GM19025 (cell line): ENCODE measurements at regions not wholly inside any gene's neighbourhood (a gene's known extent, or its start where the extent isn't known, plus 50 kb on each side); places are given as distances from the start of the nearest gene placed in this dataset.
"Not testable (repeated sequence)": the region's sequence is repeated elsewhere in the genome, so short reads cannot be mapped to it uniquely, and the experiment has no call there.

Experiments used
- ATAC-seq: cut with Tn5 transposase; IDR thresholded peaks from one replicate; pipeline ENCODE4 v1.9.1; 2021; ENCODE audit warnings: mild to moderate bottlenecking, low read depth, moderate library complexity; ENCODE audit not compliant: unreplicated experiment

DNA sequence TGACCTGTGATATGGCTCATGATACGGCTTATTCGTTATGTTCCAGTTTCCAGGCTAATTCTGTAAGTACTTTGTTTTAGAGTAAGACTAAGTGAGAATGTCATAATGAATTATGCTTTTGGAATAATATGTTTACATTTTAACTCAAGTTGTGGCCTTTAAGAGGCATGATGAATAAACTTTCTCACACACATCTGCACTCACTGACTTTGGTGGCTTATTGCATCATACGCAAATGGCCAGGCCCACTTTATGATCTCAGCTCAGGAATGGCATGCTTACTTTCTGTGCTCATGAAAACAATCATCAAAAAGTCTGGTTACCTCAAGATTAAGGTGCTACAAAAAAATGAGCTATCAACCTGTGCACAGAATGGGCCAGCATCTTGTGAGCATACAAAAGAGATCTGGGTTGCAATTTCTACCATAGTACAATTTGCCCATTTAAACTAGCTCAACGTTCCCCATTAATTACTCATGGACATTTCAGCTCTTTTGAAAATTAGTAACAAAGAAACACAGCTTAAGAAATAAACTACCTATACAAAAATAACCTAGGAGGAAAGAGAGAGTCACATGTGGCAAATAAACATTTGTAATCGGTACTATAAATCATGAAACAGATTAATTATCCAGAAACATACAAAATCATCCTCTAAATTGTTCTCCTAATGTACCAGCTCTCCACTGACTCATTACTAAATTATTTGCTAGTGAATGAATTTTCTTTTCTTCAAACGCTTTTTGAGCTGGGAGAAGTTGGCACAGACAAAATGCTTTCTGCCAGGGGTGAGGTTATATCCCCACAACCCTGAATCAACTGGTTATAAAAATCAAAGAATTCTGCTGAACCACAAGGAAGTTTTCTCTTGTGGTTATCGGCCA is 439.0 kb upstream of the ADAMTS9 start:
- no peak for ATAC-seq

DNA sequence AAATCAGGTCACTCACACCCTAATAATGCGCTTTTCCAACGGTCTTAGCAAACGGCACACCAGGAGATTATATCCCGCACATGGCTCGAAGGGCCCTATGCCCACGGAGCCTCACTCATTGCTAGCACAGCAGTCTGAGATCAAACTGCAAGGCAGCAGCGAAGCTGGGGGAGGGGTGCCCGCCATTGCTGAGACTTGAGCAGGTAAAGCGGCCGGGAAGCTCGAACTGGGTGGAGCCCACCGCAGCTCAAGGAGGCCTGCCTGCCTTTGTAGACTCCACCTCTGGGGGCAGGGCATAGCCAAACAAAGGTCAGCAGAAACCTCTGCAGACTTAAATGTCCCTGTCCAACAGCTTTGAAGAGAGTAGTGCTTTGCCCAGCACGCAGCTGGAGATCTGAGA is 432.4 kb upstream of the ADAMTS9 start:
- ATAC-seq: not testable (repeated sequence)

DNA sequence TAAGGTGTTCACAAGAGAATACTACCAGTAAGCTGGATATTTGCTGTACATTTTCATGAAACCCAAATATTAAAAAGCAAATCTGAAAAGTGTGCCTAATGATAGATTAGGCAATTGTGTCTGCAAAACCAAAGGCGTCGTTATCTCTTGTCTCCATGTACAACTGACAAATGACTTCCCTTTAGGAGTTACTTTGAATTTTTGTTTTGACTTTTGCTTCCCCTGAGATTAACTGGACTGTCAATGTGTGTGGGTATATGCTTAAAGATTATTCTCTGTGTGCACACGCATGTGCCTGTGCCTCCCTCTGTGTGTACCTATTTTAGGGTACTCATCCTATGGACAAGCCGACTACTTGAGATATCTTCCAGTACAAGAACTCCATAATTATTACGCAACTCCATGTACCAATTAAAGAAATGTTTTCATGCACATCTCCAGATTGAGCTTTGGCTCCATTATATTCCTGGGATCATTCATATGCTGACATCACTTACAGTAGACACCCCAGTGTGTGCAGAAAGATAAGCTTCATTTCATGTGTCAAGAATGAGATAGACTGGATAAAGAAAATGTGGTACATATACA is 431.2 kb upstream of the ADAMTS9 start:
- ATAC-seq: no peak

DNA sequence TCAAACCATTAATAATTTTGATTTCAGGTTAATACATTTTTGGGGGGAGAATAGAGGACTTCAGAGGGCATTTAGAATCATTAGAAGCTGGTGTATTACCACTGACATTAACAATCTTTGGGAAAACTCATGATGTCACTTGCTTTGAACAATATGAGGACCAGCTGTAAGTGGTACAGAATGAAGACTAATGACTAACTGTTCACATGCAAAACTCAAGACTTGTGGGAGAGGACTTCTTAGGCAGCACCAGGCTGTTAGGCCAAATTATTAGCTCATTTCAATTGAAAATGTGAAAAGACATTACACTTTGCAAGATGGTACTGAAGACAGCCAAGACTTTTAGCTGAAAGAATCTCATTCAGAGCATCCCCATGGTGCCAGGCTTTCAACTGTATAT is 426.2 kb upstream of the ADAMTS9 start:
- no peak for ATAC-seq

DNA sequence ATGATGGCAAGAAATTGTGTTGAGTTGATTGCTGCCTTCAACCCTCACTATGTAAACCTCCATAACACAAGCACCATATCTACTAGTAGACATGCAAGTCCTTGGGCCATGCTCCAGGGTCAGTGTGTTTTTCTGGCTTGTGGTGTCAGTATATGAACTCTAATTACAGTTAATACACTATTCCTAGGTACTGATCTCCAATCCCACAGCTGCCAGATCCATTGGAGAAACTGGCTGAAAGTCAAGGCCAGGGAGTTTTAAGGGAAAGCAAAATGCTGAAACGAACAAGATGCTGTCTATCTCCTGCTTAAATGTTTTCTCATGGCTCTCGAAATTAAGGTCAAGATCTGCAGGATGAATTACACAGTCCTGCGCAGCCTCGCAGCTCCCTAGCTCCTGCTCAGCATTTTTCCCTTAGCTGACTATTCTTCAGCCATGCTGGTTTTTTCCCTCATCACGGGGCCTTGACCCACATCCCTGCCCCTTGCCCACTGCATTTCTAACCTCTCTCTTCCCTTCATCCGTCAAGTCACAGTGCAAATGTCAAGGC is 425.0 kb upstream of the ADAMTS9 start:
- ATAC-seq: no peak

DNA sequence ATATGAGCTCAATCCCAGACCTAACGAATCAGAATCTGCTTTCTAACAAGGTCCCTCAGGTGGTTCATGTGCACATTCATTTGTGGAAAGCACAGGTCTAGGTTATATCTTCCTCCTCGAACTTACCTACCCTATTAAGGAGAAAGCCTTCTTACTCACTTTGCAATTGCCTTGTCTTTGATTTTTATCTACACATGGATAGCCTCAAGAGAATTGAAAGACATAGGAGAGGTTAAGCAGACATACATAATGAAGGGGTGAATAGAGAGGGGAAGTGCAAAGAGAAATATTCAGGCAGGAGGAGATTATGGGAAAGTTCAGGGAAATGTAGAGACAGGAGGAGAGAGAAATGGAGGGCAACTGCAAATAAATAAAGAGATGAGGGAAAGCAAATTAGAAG is 422.9 kb upstream of the ADAMTS9 start:
- no peak for ATAC-seq

DNA sequence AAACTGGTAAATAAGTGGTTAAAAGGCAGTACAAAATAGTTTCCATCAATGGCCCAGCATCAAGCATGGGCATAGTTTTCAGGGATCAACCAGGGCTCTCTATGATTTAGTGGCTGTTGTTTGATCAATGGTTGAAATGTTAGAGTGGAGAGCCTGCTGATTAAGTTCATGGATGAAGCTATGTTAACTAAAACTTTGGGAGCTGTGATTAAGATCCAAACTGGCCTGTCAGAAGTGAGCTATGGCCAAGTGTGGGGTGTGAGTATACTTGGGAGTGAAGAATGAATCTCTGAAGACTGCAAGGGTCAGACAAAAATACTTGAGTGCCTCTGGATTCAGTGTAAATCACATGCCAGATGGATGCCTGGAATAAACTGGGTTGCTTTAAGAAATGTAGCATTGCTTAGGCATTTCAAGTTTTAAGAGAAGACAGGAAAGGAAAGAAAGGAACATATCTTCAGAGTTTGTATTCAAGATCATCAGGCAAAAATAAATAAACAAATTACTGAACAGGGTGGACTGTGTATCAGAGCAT is 422.2 kb upstream of the ADAMTS9 start:
- ATAC-seq: no peak

DNA sequence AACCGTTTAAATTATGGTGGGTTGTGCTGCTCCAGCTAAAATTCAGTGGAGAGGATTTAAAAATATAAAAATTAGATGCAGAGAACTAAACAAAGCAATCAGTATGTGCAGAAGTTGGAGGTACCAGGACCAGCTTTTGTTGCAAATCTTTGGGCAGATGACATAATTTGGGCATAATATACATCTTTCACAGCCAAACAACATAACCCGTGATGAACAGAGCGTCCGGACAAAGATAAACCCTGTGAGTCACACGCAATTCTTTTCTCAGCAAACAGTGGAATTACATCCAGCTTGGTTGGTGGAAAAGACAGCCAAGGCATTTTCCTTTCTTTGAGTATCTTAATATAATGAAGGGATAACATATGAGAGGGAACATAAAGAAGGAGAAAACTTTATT is 419.4 kb upstream of the ADAMTS9 start:
- no peak for ATAC-seq

DNA sequence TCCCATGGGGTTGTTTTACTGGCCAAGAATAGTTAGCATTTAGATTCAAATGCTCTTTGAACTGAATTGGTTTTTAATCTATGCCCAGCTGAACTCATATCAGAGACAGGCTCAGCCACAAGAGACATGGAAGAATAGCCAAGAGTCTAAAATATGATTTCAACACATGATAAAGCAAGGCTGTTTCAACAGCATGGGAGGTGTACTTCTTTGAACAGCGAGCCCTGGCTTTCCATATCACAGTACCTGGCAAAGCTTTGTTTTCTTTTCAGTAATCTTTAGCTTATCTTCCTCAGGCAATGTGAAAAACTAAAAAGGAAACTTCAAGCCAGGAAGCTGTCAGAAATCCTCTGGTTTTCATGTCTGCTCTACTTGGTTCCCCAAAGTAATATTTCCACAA is 413.6 kb upstream of the ADAMTS9 start:
- ATAC-seq: no peak

DNA sequence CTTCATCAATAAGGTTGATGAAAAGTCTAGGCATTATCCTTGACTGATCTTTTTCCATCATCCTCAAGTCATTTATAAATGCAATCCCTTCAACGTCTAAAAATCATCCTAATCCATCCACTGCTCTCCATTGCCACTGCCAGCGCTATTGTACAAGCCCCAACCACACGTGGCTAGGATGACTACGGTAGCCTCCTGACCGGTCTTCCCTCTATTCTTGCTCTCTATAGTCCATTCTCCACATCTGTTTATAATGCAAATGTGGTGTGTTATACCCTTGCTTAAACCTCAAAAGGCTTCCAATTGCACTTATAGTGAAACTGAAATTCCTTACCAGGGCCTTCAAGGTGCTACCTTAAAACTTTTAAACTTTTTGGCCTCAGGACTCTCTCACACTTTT is 410.6 kb upstream of the ADAMTS9 start:
- ATAC-seq: no peak

DNA sequence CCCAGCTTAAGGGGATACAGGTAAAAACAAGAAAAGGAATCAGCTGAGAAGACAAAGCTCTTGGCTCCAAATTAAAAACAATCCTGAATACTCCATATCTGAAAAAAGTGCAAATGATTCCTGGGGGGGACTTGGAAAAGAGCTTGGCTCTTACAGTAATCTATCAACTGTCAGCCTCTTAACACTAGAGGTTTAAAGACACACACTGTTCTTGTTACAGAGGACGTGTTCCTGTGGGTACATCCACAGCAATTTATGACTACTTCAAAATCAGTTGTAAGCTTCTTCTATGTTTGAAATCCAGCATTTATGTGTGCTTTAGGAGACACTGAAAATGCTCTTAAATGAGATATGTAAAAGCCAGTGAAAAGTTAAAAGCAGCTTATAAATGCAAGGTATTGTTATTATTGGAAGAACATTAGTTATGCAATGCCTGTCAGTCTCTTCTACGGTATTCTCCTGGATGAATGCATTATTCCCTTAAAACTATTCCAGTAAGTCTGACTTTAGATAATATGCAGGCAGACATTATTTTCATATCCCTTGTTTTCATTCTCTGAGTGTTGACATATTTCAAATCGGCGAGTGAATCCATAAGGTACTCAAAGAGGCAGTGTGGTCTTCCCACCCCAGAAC is 408.4 kb upstream of the ADAMTS9 start:
- ATAC-seq: no peak

DNA sequence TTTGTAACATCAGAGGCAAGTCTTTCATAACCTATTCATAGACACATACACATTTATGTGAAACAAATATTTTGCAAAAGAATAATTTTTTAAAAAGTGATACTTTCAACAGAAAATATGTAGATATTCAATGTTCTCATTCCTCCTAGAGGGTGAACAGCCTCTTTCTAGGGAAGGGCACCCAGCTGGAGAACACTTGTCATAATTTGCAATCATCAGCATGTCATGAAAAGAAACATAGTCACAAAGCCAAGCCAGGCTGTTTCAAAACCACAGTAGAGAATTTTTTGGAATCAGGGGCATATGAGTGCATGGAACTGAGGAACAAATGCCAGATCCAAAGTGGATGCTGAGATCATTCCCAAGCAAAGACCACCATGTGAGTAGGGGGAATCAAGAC is 406.9 kb upstream of the ADAMTS9 start:
- no peak for ATAC-seq

DNA sequence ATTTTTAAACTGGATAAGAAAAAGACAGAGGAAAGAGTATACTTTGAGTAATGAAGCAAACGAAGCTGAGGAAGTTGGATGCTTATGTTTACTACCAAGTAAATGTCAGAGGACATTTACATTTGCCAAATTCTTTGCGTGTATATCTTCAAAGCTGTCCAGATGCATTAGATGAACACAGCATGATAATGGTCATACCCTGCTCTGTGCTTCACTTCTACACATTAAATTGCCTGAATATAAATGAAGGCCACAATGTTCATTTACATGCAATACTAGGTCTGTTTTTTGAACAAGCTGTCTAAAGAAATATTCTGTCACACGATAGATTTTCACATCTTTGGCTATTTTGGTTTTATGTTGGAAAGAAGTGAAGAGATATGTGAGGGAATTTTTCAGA is 405.8 kb upstream of the ADAMTS9 start:
- ATAC-seq: no peak

DNA sequence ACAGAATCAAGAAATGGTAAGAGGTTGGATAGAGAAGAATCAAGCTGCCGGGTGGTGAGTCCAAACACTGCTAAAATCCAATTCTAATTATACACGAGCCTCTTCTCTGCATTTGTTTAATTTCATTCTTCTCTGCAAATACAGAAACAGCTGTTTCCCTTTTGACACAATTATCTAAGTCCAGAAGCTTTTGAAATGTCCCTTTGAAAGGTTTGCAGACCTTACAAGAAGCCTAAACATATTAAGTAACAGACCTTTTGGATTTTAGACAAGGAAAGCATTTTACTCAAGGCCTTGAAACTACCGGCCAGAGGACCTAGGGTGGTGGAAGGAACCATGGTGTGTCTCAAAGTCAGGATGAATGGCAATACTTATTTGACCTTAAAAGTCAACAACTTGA is 403.8 kb upstream of the ADAMTS9 start:
- ATAC-seq: no peak

DNA sequence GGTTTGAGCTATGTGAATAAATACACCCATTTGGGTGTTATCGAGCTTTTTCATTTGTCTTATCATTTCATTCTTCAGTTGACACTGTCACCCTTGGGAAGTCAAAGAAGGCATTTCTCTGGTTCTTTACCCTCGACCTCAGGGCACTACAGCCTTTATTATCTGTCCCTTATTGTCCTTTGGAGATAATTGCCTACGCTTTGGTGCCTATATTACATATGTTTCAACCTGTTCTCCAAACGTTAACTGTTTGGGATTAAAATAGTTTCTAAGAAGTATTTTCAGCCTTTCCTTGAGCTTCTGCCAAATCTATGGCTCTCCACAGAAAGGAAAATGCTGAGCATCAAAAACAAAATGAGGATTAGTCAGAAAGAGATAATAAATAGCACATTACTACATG is 395.4 kb upstream of the ADAMTS9 start:
- ATAC-seq: no peak

DNA sequence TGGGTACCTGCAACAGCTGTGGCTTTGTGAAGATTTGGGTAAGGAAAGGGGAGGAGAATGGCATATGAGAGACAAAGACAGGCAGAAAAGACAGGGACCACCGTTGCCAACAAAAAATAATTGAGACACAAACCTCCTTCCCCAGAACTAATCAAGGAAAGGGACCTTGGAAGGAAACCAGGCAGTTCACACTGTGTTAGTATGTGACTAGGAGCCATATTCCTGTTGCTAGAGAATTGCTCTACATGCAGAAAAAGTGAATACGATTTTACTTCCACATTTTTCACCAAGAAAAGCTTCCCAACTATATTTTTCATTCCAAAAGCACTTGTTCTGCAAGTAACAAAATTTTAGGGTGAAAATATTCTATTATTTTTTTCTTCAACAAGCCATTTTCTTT is 393.7 kb upstream of the ADAMTS9 start:
- no peak for ATAC-seq

DNA sequence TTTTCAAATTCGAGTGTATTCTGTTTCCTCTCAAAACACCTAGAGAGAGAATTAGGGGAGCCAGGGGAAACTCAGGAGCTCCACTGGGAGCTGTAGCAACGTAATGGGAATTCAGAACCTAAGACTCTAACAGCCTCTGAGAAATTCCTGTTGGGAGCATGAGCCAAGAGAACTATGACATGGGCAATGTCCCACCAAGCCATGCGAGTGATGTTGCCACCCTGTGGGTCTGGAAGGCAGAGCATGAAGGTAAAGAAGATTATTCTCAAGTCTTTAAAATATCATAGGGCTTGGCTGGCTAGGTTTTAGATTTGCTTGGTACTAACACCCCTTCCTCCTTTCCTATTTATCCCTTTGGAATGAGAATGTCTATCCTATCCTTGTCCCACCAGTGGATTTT is 392.6 kb upstream of the ADAMTS9 start:
- no peak for ATAC-seq

DNA sequence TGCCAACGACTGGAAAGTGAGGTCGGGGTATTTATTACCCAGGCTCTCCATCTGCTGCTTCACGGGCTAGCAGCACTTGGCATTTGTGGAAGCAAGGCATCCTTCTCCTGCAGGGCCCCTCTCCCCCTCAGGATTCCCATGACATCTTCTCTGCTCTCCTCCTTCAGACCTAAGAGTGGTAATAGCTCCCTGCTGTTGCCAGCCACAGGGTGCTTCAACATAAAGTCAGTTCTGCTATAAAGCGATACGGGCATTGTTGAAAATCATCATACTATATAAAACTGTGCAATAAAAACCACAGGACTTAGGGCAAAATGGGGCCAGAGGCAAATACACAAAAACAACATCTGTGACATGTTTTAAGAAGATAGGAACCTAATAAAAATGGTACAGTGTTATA is 391.8 kb upstream of the ADAMTS9 start:
- ATAC-seq: no peak

DNA sequence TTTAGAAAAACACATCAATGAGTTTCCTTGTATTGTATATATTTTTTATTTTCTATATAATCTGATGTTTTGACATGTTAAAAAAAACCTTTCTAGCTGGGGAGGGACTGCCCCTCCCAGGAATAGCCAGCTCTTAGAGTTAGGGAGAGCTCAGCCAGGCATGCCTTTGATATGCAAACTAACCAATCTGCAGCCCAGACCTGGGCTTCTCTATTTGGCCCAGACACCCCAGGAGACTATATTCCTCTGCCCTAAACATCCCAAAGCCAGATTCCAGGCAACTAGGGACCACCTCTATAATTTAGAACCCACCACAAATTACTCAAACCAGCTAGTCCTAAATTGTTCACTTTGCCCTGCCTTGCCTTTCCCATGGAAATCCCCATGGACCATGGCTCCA is 390.9 kb upstream of the ADAMTS9 start:
- no peak for ATAC-seq

DNA sequence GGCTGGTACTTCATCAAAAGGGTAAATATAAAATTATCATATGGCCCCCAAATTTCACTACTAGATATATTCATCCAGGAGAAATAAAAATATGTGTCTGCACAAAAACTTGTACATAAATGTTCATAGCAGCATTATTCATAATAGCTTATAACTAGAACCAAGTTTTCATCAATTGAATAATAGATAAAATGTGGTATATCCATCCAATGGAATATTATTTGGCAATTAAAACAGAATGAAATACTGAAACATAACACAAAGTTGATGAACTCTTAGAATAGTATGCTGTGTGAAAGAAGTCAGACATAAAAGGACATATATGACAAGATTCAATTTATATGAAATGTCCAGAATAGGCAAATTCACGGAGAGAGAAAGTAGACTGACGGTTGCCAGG is 389.3 kb upstream of the ADAMTS9 start:
- ATAC-seq: no peak

DNA sequence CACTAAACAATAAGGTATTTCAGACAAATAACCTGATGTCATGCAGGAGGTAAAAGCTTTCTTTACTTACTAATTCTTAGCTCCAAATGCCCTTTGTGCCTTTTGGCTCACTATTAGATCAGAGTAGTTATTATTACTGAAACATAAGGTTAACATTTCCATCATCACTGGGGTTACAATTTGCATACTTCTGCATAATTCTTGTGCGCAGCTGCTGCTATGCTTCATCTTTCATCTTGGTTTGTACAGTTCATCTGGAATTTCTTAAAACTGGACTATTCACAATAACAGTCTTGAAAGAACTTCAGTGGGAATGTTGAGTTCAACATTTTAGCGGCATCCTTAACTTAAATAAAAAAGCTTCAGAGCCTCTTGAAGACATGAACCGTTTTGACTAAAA is 383.2 kb upstream of the ADAMTS9 start:
- no peak for ATAC-seq
